GM12878 (cell line): ENCODE measurements at regions not wholly inside any gene's neighbourhood (a gene's known extent, or its start where the extent isn't known, plus 50 kb on each side); places are given as distances from the start of the nearest gene placed in this dataset.
A peak's percentile ranks its signal among the peaks of the same experiment; 100 is the strongest.

Experiments
- ATAC-seq: fragments of 200-7000 bp; cut with Tn5 transposase; 3 replicates; pipeline ENCODE4 v1.9.1; 2020; ENCODE audit warnings: mild to moderate bottlenecking, moderate library complexity
- BruUV-seq: library from RNA; stranded (reverse); fragments of 400-500 nt; replicated peaks from 2 replicates; lab custom pipeline; 2021; lab: Mats Ljungman, UMichigan
- CTCF ChIA-PET: fragments of 300-600 bp; sonication (Branson Sonifier 250); formaldehyde crosslinking; extraction: SDS; loops from one replicate; lab custom pipeline; 2021; ENCODE audit warnings: inconsistent platforms; lab: Yijun Ruan, JAX
- POLR2A ChIA-PET: fragments of 350-600 bp; formaldehyde crosslinking; extraction: SDS; loops from one replicate; lab custom pipeline; 2021; ENCODE audit warnings: inconsistent platforms; lab: Charles Lee
- RAD21 ChIA-PET: fragments of 300-600 bp; sonication (Branson Sonifier 250); formaldehyde crosslinking; loops from one replicate; lab custom pipeline; 2023; ENCODE audit warnings: antibody characterized with exemption; ENCODE audit not compliant: unreplicated experiment; lab: Charles Lee
- SMC1A ChIA-PET: fragments of 300-600 bp; sonication (Branson Sonifier 250); formaldehyde crosslinking; loops from one replicate; lab custom pipeline; 2023; ENCODE audit not compliant: unreplicated experiment, uncharacterized antibody; lab: Charles Lee
- DNase-seq: peaks from one replicate; pipeline ENCODE4 v3.0.0-alpha.2; 2011; ENCODE audit warnings: low read depth, low spot score
- FAIRE-seq: peaks from 3 replicates; lab custom pipeline; 2011; peaks lifted over from hg19 to GRCh38; lab: Jason Lieb, UNC
- H2AFZ ChIP-seq: 2 replicates; pipeline ENCODE4 v1.6.0; 2011; ENCODE audit warnings: low read depth, low read length, control low read depth; ENCODE audit not compliant: control insufficient read depth
- H3K27ac ChIP-seq: 2 replicates; pipeline ENCODE4 v1.5.1; 2011; ENCODE audit warnings: control low read depth; ENCODE audit not compliant: control insufficient read depth, insufficient read depth
- H3K27me3 ChIP-seq, 2 experiments: replicated peaks in 1 of 2; 2 replicates each; pipeline versions ENCODE4 v1.6.0 to v1.6.1; 2011; ENCODE audit warnings: low read length in 1 of 2; ENCODE audit not compliant: control insufficient read depth in 2 of 2, insufficient read depth in 2 of 2
- H3K36me3 ChIP-seq, 2 experiments: 2 replicates each; pipeline ENCODE4 v1.5.1; 2011; ENCODE audit warnings: low read length in 1 of 2; ENCODE audit not compliant: control insufficient read depth in 2 of 2, insufficient read depth in 2 of 2
- H3K4me1 ChIP-seq: 2 replicates; pipeline ENCODE4 v1.6.1; 2011; ENCODE audit warnings: mild to moderate bottlenecking, low read length, moderate library complexity, mixed read lengths; ENCODE audit not compliant: control insufficient read depth, insufficient read depth
- H3K4me2 ChIP-seq: 2 replicates; pipeline ENCODE4 v1.6.0; 2011; ENCODE audit warnings: control low read depth; ENCODE audit not compliant: control insufficient read depth, insufficient read depth
- H3K4me3 ChIP-seq: fragments of 200-600 bp; sonication (generic); 2 replicates; pipeline ENCODE4 v1.5.1; 2016
- H3K79me2 ChIP-seq: 2 replicates; pipeline ENCODE4 v1.6.0; 2011; ENCODE audit warnings: low read length; ENCODE audit not compliant: control insufficient read depth, insufficient read depth
- H3K9ac ChIP-seq: 2 replicates; pipeline ENCODE4 v1.8.0; 2011; ENCODE audit warnings: low read length, control low read depth, mixed read lengths; ENCODE audit not compliant: control insufficient read depth, insufficient read depth
- H3K9me3 ChIP-seq: replicated peaks from 3 replicates; pipeline ENCODE4 v1.5.1; 2011; ENCODE audit warnings: mild to moderate bottlenecking, low read length; ENCODE audit not compliant: control insufficient read depth, insufficient read depth
- H4K20me1 ChIP-seq: 2 replicates; pipeline ENCODE4 v1.6.0; 2011; ENCODE audit not compliant: control insufficient read depth, insufficient read depth
- BMI1 ChIP-seq: fragments of 450-650 bp; IDR thresholded peaks from 2 replicates; pipeline ENCODE4 v1.6.1; 2016; ENCODE audit warnings: mild to moderate bottlenecking, moderate library complexity, borderline replicate concordance
- CHD1 ChIP-seq: IDR thresholded peaks from 2 replicates; pipeline ENCODE4 v1.6.1; 2012; ENCODE audit warnings: low read depth, low read length, improper control_type of control experiment
- DPF2 ChIP-seq: fragments of 450-650 bp; IDR thresholded peaks from 2 replicates; pipeline ENCODE4 v1.6.1; 2017; ENCODE audit warnings: mild to moderate bottlenecking
- JUNB ChIP-seq: IDR thresholded peaks from 2 replicates; pipeline ENCODE4 v1.6.1; 2016; ENCODE audit warnings: antibody characterized with exemption, mild to moderate bottlenecking
- JUND ChIP-seq: IDR thresholded peaks from 2 replicates; pipeline ENCODE4 v1.6.1; 2012; ENCODE audit warnings: low read depth, mild to moderate bottlenecking, low read length, improper control_type of control experiment, moderate library complexity
- NR2C2 ChIP-seq: IDR thresholded peaks from 2 replicates; pipeline ENCODE4 v1.6.1; 2011; ENCODE audit warnings: borderline replicate concordance, low read depth; ENCODE audit not compliant: control insufficient read depth, insufficient read length
- WGBS: methylation state at CpG from one replicate; pipeline ENCODE4 v1.1.6; 2016; ENCODE audit warnings: low lambda C conversion rate; ENCODE audit not compliant: insufficient replicate concordance, insufficient coverage; ENCODE audit errors: missing lambda C conversion rate; 5-methylcytosine and 5-hydroxymethylcytosine counted together
- in situ Hi-C: fragments of 300-500 bp; cut with MboI; formaldehyde crosslinking; loops from 9 replicates; pipeline ENCODE4 v1.14.3; 2018; ENCODE audit warnings: mixed read lengths
- intact Hi-C: fragments of 100-400 bp; cut with micrococcal nuclease; formaldehyde crosslinking; loops from one replicate; pipeline ENCODE4 v1.14.2; 2022; ENCODE audit not compliant: unreplicated experiment
- TF ChIP-seq, protein P1 (sequence below): fragments of 450-650 bp; IDR thresholded peaks from 2 replicates; pipeline ENCODE4 v1.6.1; 2018; ENCODE audit warnings: mild to moderate bottlenecking, low read depth, moderate library complexity; ENCODE audit not compliant: partially characterized antibody

DNA sequence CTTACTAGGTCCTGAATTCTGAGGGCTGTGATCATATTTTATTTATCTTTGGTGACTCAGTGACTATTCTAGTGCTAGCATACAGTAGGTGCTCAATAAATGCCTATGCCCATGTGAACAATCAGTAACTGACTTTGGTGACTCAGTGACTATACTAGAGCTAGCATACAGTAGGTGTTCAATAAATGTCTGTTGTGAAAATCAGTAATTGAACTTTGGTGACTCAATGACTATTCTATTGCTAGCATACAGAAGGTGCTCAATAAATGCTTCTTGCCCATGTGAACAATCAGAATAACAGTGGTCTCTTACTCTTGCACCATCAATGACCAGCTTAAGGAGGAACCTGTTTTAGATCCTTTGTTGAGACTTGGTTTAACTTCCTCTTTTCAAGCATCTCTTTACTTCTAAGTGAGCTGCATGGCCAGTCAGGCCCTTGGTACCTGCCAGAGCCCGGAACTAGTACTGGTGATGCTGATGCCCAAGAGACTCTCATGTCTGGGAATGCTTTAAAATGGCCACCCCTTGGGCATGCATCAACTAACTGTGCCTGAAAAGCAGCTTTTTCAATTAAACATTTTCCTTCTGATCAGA lies 214.9 kb upstream of the SPRED2 start:
- TF ChIP-seq DPF2, result no peak
- TF ChIP-seq NR2C2, result no peak
- no peak for TF ChIP-seq JUNB
- no peak for TF ChIP-seq JUND
- TF ChIP-seq BMI1, result no peak
- no peak for TF ChIP-seq CHD1
- TF ChIP-seq, protein P1, sequence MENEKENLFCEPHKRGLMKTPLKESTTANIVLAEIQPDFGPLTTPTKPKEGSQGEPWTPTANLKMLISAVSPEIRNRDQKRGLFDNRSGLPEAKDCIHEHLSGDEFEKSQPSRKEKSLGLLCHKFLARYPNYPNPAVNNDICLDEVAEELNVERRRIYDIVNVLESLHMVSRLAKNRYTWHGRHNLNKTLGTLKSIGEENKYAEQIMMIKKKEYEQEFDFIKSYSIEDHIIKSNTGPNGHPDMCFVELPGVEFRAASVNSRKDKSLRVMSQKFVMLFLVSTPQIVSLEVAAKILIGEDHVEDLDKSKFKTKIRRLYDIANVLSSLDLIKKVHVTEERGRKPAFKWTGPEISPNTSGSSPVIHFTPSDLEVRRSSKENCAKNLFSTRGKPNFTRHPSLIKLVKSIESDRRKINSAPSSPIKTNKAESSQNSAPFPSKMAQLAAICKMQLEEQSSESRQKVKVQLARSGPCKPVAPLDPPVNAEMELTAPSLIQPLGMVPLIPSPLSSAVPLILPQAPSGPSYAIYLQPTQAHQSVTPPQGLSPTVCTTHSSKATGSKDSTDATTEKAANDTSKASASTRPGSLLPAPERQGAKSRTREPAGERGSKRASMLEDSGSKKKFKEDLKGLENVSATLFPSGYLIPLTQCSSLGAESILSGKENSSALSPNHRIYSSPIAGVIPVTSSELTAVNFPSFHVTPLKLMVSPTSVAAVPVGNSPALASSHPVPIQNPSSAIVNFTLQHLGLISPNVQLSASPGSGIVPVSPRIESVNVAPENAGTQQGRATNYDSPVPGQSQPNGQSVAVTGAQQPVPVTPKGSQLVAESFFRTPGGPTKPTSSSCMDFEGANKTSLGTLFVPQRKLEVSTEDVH, result no peak
- H3K36me3 ChIP-seq, result no peaks in the 10 kb centered on the region
- DNase-seq (no peak), FAIRE-seq (no peak), ATAC-seq (peak; percentile 68)
- no peaks in the 10 kb centered on the region for H3K27me3 ChIP-seq
- no peak overlapping the region for H3K4me3 ChIP-seq
- H3K9me3 ChIP-seq, result no peaks in the 10 kb centered on the region
- CTCF ChIA-PET, result interaction anchor here (0.9 kb wide), 1 partner anchor 42 kb away, joined by 3 read pairs; no protein-coding TSS in a partner anchor
- no peak overlapping the region for H3K27ac ChIP-seq
- WGBS, result 7% methylated on average over 1 of the region's 1 CpG
- RAD21 ChIA-PET, result no interaction called here
- in situ Hi-C loops (no loop called here), intact Hi-C loops (no loop called here)
- BruUV-seq, result no TSS peak
- no peaks in the 10 kb centered on the region for H3K79me2 ChIP-seq
- no peaks in the 10 kb centered on the region for H3K4me1 ChIP-seq
- H3K4me2 ChIP-seq, result no peak overlapping the region
- POLR2A ChIA-PET, result no interaction called here
- H4K20me1 ChIP-seq, result no peaks in the 10 kb centered on the region
- no peak overlapping the region for H2AFZ ChIP-seq
- H3K9ac ChIP-seq, result no peak overlapping the region
- SMC1A ChIA-PET, result interaction anchor here (1.3 kb wide), 1 partner anchor 63 kb away, joined by 3 read pairs; no protein-coding TSS in a partner anchor
